Erythroblast (primary cell): ENCODE measurements at regions not wholly inside any gene's neighbourhood (a gene's known extent, or its start where the extent isn't known, plus 50 kb on each side); places are given as distances from the start of the nearest gene placed in this dataset.
"Not testable (repeated sequence)": the region's sequence is repeated elsewhere in the genome, so short reads cannot be mapped to it uniquely, and the experiment has no call there.

Source experiments
- DNase-seq, 2 experiments: peaks; one replicate each; lab custom pipeline; 2025; lab: John Stamatoyannopoulos, UW
- GATA1 ChIP-seq: IDR thresholded peaks from 2 replicates; pipeline ENCODE4 v1.6.1; 2011; ENCODE audit warnings: low read depth, mild to moderate bottlenecking, control low read depth, low read length, moderate library complexity
- POLR2A ChIP-seq: IDR thresholded peaks from 2 replicates; pipeline ENCODE4 v1.6.1; 2011; ENCODE audit warnings: mild to moderate bottlenecking, low read length

GRCh38 chr12:33617218-33617617 lies 177.6 kb upstream of the SYT10 start:
- no peak for DNase-seq
- TF ChIP-seq GATA1 (no peak), POLR2A (no peak)

GRCh38 chr12:33628087-33628486 lies 188.5 kb upstream of the SYT10 start:
- TF ChIP-seq GATA1 (no peak), POLR2A (no peak)
- no peak for DNase-seq

GRCh38 chr12:33634544-33634943 lies 194.9 kb upstream of the SYT10 start:
- TF ChIP-seq GATA1 (no peak), POLR2A (no peak)
- no peak for DNase-seq

- not testable (repeated sequence) for DNase-seq
Measured at GRCh38 chr12:33636930-33637329, 197.3 kb upstream of the SYT10 start.

GRCh38 chr12:33639975-33640374 lies 200.4 kb upstream of the SYT10 start:
- no peak for DNase-seq
- no peak for TF ChIP-seq GATA1
- TF ChIP-seq POLR2A = no peak

- TF ChIP-seq POLR2A (no peak), GATA1 (no peak)
- no peak for DNase-seq
Measured at GRCh38 chr12:33649992-33650391, 210.4 kb upstream of the SYT10 start.

- DNase-seq = no peak
- no peak for TF ChIP-seq GATA1
- no peak for TF ChIP-seq POLR2A
Measured at GRCh38 chr12:33650832-33651231, 211.2 kb upstream of the SYT10 start.

- DNase-seq = no peak
- TF ChIP-seq GATA1 (no peak), POLR2A (no peak)
Measured at GRCh38 chr12:33653362-33653761, 213.7 kb upstream of the SYT10 start.

- TF ChIP-seq GATA1 (no peak), POLR2A (no peak)
- DNase-seq = no peak
Measured at GRCh38 chr12:33654313-33654712, 214.7 kb upstream of the SYT10 start.

GRCh38 chr12:33663000-33663654 lies 223.5 kb upstream of the SYT10 start:
- no peak for DNase-seq
- TF ChIP-seq POLR2A = no peak
- TF ChIP-seq GATA1 = no peak

GRCh38 chr12:33669349-33669748 lies 229.7 kb upstream of the SYT10 start:
- DNase-seq = no peak
- TF ChIP-seq GATA1 (no peak), POLR2A (no peak)

GRCh38 chr12:33670284-33670683 lies 230.7 kb upstream of the SYT10 start:
- TF ChIP-seq POLR2A (no peak), GATA1 (no peak)
- no peak for DNase-seq

GRCh38 chr12:33671676-33672075 lies 232.1 kb upstream of the SYT10 start:
- no peak for TF ChIP-seq GATA1
- TF ChIP-seq POLR2A = no peak
- DNase-seq = no peak

GRCh38 chr12:33672836-33673577 lies 233.4 kb upstream of the SYT10 start:
- no peak for DNase-seq

GRCh38 chr12:33676866-33677265 lies 237.2 kb upstream of the SYT10 start:
- TF ChIP-seq GATA1 = no peak
- TF ChIP-seq POLR2A = no peak
- no peak for DNase-seq

More at GRCh38 chr12:33672836-33673577, 233.4 kb upstream of the SYT10 start:
- TF ChIP-seq GATA1 (no peak), POLR2A (no peak)
